SK-N-MC (cell line): ENCODE measurements at regions not wholly inside any gene's neighbourhood (a gene's known extent, or its start where the extent isn't known, plus 50 kb on each side); places are given as distances from the start of the nearest gene placed in this dataset.

Source experiments
- DNase-seq: peaks from one replicate; pipeline ENCODE4 v3.0.0-alpha.2; 2011; ENCODE audit warnings: low read depth, low spot score
- H3K27ac ChIP-seq: fragments of 200-600 bp; sonication (generic); 2 replicates; pipeline ENCODE4 v1.5.1; 2016; ENCODE audit warnings: mixed run types
- H3K36me3 ChIP-seq: fragments of 200-600 bp; sonication (generic); 2 replicates; pipeline ENCODE4 v1.6.1; 2017; ENCODE audit warnings: antibody characterized with exemption, low read length, mixed read lengths; ENCODE audit not compliant: insufficient read depth
- H3K4me3 ChIP-seq: fragments of 200-600 bp; sonication (generic); 2 replicates; pipeline ENCODE4 v1.5.1; 2016
- H3K9ac ChIP-seq: fragments of 200-600 bp; sonication (generic); 2 replicates; pipeline ENCODE4 v1.8.0; 2017; ENCODE audit warnings: mixed run types, mixed read lengths; ENCODE audit not compliant: insufficient read length
- H3K9me3 ChIP-seq: fragments of 200-600 bp; sonication (generic); 2 replicates; pipeline ENCODE4 v1.6.1; 2017; ENCODE audit warnings: low read depth, mild to moderate bottlenecking, antibody characterized with exemption, low read length, moderate library complexity, mixed read lengths
- EZH2 ChIP-seq: fragments of 200-600 bp; sonication (generic); IDR thresholded peaks from one replicate; pipeline ENCODE4 v1.6.1; 2017; ENCODE audit warnings: antibody characterized with exemption
- FOXP2 ChIP-seq: optimal IDR thresholded peaks from 2 replicates; pipeline ENCODE3; 2011; ENCODE audit warnings: mild to moderate bottlenecking, moderate library complexity; ENCODE audit not compliant: insufficient read depth; ENCODE audit errors: extremely low read length, control extremely low read depth
- POLR2AphosphoS5 ChIP-seq: IDR thresholded peaks from 2 replicates; pipeline ENCODE4 v1.6.1; 2012; ENCODE audit warnings: mild to moderate bottlenecking, low read depth, low read length, borderline replicate concordance

- Histone ChIP-seq H3K4me3 (no peak overlapping the region), H3K9ac (no peak overlapping the region)
- TF ChIP-seq EZH2 (no peak), FOXP2 (no peak), POLR2AphosphoS5 (no peak)
These were observed 99.6 kb upstream of the PRR23E start for GRCh38 chr3:127093312-127093711.

DNA sequence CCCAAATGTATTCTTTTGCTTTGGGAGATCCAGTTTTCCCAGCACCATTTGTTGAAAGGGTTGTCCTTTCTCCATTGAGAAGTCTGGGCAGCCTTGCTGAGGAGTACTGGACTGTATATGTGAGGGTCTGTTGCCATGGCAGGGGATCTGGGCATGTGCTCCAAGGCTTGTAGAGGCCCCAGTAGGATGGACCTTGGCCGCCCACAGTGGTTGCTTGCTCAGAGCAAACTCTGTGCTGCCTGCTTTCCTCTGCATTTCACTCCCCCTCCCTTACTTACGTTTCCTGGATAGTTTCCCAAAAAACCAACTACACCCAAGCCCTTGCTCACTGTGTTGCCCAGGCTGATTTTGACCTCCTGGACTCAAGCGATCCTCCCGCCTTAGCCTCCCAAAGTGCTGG, 97.2 kb upstream of the PRR23E start:
- no peak overlapping the region for H3K4me3 ChIP-seq
- H3K9ac ChIP-seq = no peak overlapping the region
- no peak overlapping the region for H3K27ac ChIP-seq
- DNase-seq = no peak
- TF ChIP-seq EZH2 (no peak), FOXP2 (no peak), POLR2AphosphoS5 (no peak)
- H3K9me3 ChIP-seq = no peaks in the 10 kb centered on the region
- H3K36me3 ChIP-seq = no peaks in the 10 kb centered on the region

More at GRCh38 chr3:127093312-127093711, 99.6 kb upstream of the PRR23E start:
- Histone ChIP-seq H3K36me3 (no peaks in the 10 kb centered on the region), H3K27ac (no peak overlapping the region), H3K9me3 (no peaks in the 10 kb centered on the region)
- no peak for DNase-seq

DNA sequence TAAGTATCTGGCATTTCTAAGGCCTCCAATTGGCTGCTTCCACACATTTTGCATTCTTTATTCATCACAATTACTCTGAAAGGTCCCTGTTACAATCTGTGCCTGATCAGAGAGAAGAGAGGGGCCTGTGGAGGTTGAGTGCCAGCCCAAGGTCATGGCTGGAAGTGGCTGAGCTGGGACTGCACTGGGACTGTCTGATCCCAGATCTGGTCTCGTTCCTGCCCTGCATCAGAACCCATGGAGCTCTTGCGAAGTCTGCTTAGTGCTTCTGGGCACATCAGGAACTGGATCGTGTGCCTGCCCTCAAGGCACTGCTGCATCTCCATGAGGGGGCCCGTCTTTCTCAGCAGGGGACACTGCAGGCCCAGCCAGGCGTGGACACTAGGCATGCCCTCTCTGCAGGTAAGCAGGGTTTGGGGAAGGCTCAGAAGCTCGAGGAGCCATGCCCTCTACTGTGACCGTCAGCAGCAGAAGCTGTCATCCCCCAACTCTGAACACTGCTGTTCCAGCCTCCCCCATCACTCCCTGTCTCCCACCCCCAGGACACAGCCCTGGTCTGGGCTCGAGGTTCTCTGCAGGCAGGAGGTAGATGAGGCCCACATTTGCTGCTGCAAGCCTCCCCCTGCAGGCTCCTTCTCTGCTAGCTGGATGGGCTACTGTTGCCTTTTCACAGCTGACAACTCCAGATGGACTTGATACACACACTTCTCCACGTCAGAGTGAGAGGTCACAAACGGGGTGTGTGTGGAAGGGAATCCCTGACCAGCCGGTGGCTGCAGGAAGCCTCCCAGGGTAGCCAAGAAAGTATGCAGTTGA, 96.5 kb upstream of the PRR23E start:
- Histone ChIP-seq H3K27ac (no peak overlapping the region), H3K36me3 (no peaks in the 10 kb centered on the region), H3K9me3 (no peaks in the 10 kb centered on the region), H3K9ac (no peak overlapping the region), H3K4me3 (no peak overlapping the region)
- no peak for DNase-seq
- no peak for TF ChIP-seq EZH2
- no peak for TF ChIP-seq FOXP2
- TF ChIP-seq POLR2AphosphoS5 = no peak

DNA sequence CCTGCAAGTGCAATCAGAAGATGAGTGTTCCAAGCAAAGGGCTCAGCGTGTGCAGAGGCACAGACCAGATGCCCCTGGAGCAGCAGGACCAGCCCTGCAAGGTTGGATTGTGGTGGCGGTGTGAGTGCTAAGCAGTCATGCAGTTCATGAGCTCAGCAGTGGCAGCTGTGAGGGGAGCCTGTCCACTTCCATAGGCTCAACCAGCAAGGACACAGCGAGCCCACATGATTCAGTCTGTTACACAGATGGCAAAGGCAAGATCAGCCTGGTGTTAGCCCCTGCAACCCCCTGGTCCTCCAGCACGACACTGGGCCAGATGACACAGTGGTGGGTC, 95.9 kb upstream of the PRR23E start:
- no peaks in the 10 kb centered on the region for H3K9me3 ChIP-seq
- no peak overlapping the region for H3K27ac ChIP-seq
- H3K4me3 ChIP-seq = no peak overlapping the region
- no peak overlapping the region for H3K9ac ChIP-seq
- no peaks in the 10 kb centered on the region for H3K36me3 ChIP-seq
- DNase-seq = no peak
- TF ChIP-seq POLR2AphosphoS5 = no peak
- TF ChIP-seq EZH2 = no peak
- TF ChIP-seq FOXP2 = no peak

DNA sequence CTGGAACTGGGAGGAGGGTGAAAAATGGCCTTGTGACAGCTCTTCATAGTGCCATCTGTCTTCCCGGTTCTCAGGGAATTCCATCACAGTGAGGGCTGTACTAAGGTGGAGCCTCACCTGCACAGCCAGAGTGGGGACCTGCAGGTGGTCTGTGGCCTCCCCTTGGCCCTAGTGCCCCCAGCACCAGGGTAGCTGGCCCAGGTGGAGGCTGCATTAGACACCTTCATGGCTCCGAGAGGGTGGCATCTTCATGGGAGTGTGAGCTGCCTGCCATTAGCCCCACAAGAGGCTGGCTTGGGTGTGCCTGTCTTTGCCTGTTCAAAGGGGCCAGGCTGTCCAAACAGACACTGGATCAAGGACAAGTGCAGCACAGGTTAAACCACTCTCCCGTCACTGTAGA, 95.5 kb upstream of the PRR23E start:
- no peak overlapping the region for H3K9ac ChIP-seq

DNA sequence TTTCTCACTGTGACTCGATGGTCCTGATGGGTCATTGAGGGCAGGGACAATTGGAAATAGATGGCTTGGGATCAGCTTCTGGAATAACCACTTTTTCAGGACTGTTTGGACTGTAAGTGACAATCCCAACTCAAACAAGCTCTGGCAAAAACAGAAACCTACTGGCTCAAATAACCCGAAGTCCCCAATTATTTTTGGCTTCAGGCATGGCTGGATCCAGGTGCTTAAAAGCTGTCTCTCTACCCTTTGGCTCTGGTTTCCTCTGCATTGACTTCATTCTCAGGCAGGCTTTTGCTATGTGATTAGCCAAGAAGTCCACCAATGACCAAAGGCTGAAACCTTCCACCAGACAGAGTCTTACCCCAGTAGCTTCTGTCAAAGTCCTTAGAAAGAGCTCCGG, 92.9 kb upstream of the PRR23E start:
- TF ChIP-seq FOXP2 (no peak), POLR2AphosphoS5 (no peak), EZH2 (no peak)
- Histone ChIP-seq H3K36me3 (no peaks in the 10 kb centered on the region), H3K9me3 (no peaks in the 10 kb centered on the region), H3K27ac (no peak overlapping the region), H3K4me3 (no peak overlapping the region), H3K9ac (no peak overlapping the region)
- DNase-seq = no peak

More for the DNA sequence above, 95.5 kb upstream of the PRR23E start:
- TF ChIP-seq POLR2AphosphoS5 = no peak
- no peak for TF ChIP-seq FOXP2
- TF ChIP-seq EZH2 = no peak
- Histone ChIP-seq H3K36me3 (no peaks in the 10 kb centered on the region), H3K9me3 (no peaks in the 10 kb centered on the region), H3K27ac (no peak overlapping the region), H3K4me3 (no peak overlapping the region)
- no peak for DNase-seq

GRCh38 chr3:127100459-127101410, 92.2 kb upstream of the PRR23E start:
- no peak for DNase-seq
- Histone ChIP-seq H3K4me3 (no peak overlapping the region), H3K9ac (no peak overlapping the region), H3K36me3 (no peaks in the 10 kb centered on the region), H3K9me3 (no peaks in the 10 kb centered on the region), H3K27ac (no peak overlapping the region)
- TF ChIP-seq FOXP2 (no peak), EZH2 (no peak), POLR2AphosphoS5 (no peak)

GRCh38 chr3:127101411-127102187, 91.3 kb upstream of the PRR23E start:
- Histone ChIP-seq H3K36me3 (no peaks in the 10 kb centered on the region), H3K9me3 (no peaks in the 10 kb centered on the region), H3K4me3 (no peak overlapping the region), H3K27ac (no peak overlapping the region), H3K9ac (no peak overlapping the region)
- DNase-seq = no peak
- TF ChIP-seq EZH2 (no peak), POLR2AphosphoS5 (no peak), FOXP2 (no peak)
